ENCODE measurements at regions not wholly inside any gene's neighbourhood (a gene's known extent, or its start where the extent isn't known, plus 50 kb on each side); places are given as distances from the start of the nearest gene placed in this dataset.

DNA sequence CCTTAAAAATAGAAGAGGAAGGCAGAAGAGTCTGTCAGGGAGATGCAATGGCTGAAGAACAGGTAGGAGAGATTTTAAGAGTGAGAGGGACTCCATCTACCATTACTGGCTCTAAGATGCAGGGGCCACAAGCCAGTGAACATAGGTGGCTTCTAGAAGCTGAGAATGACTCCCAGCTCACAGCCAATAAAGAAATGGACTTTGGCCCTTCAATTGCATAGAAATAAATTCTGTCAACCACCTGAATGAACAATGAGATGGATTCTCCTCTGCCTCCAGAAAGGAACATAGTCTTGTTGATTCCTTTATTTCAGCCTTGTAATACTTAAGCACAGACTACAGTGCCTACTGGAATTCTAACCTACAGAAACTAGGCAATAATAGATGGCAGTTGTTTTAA, 603.3 kb upstream of the NXPH2 start:
- Histone ChIP-seq H2AFZ (ENCODE audit: low read depth, low read length) (no peak overlapping the region), H3K9me1 (replicated peaks; ENCODE audit: control insufficient read depth, extremely low read depth, insufficient read depth, low read length) (no peaks in the 10 kb centered on the region), H3K27me3 (ENCODE audit: control insufficient read depth in 2 of 2, insufficient read depth in 2 of 2, low read length in 2 of 2) (no peaks in the 10 kb centered on the region), H3K36me3 (ENCODE audit: control insufficient read depth in 2 of 2, extremely low read depth in 1 of 2, insufficient read depth in 2 of 2, low read length in 2 of 2) (no peaks in the 10 kb centered on the region), H3K27ac (ENCODE audit: insufficient read depth, low read depth, low read length) (no peak overlapping the region), H3K9ac (replicated peaks; ENCODE audit: extremely low read depth, insufficient read depth, low read length) (no peak overlapping the region), H3K4me3 (replicated peaks in 1 of 3; ENCODE audit: insufficient read depth in 1 of 3, low read depth in 1 of 3, low read length in 3 of 3) (no peak overlapping the region), H3K9me3 (replicated peaks; ENCODE audit: control insufficient read depth, insufficient read depth, low read length) (peaks cover 2% of the 10 kb centered on the region), H3K4me1 (ENCODE audit: control insufficient read depth, extremely low read depth, insufficient read depth, low read length) (no peaks in the 10 kb centered on the region), H3K79me2 (ENCODE audit: control insufficient read depth, insufficient read depth, low read length) (no peaks in the 10 kb centered on the region), H3K4me2 (ENCODE audit: insufficient read depth, low read length) (no peak overlapping the region), H4K20me1 (replicated peaks; ENCODE audit: control insufficient read depth, extremely low read depth, insufficient read depth, low read length) (no peaks in the 10 kb centered on the region)
- intact Hi-C loops (cut with micrococcal nuclease) (no loop called here), dilution Hi-C loops (cut with MboI; ENCODE audit: extremely low pct_ligation_motif_present, low sequenced_read_pairs) (no loop called here)
- CTCF ChIA-PET: no interaction called here
- FAIRE-seq: no peak
- POLR2A ChIA-PET: no interaction called here
- BruUV-seq (replicated peaks): no TSS peak
- TF ChIP-seq, protein P1, sequence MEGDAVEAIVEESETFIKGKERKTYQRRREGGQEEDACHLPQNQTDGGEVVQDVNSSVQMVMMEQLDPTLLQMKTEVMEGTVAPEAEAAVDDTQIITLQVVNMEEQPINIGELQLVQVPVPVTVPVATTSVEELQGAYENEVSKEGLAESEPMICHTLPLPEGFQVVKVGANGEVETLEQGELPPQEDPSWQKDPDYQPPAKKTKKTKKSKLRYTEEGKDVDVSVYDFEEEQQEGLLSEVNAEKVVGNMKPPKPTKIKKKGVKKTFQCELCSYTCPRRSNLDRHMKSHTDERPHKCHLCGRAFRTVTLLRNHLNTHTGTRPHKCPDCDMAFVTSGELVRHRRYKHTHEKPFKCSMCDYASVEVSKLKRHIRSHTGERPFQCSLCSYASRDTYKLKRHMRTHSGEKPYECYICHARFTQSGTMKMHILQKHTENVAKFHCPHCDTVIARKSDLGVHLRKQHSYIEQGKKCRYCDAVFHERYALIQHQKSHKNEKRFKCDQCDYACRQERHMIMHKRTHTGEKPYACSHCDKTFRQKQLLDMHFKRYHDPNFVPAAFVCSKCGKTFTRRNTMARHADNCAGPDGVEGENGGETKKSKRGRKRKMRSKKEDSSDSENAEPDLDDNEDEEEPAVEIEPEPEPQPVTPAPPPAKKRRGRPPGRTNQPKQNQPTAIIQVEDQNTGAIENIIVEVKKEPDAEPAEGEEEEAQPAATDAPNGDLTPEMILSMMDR (IDR thresholded peaks at IDR 0.05; ENCODE audit: extremely low read depth in 1 of 2, insufficient read depth in 1 of 2, low read depth in 1 of 2, low read length in 2 of 2): no peak
- no peak for TF ChIP-seq GATA2 (IDR thresholded peaks at IDR 0.05; ENCODE audit: insufficient read depth, insufficient read length, low read depth, low read length)
- TF ChIP-seq POLR2AphosphoS5 (IDR thresholded peaks at IDR 0.05; ENCODE audit: insufficient read depth, low read depth, low read length): no peak
- TF ChIP-seq MYC (IDR thresholded peaks at IDR 0.05; ENCODE audit: low read depth, low read length): no peak
- no peak for TF ChIP-seq POLR2A (IDR thresholded peaks at IDR 0.05; ENCODE audit: low read depth, low read length)
- no peak for DNase-seq (ENCODE audit: low read depth, low spot score)

DNA sequence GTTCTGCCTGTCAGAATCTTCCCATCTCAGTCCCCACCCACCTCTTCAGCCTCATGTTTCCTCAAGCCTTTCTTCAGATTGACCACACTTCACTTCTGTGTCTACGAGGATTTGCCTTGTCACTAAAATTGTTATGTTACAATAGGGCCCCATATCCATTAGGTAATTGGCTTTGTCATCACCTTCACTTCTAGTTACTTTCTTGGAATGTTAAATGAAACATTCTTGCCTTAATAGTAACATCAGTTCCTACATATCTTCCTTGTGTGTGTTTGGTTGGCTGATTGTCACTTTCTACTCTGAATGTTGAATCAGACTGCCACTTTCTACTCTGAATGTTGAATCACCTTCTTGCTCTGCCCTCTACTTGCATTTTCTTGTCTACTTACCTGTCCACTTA, 599.9 kb upstream of the NXPH2 start:
- H3K27me3 ChIP-seq (ENCODE audit: control insufficient read depth in 2 of 2, insufficient read depth in 2 of 2, low read length in 2 of 2): no peaks in the 10 kb centered on the region
- no peak overlapping the region for H3K4me2 ChIP-seq (ENCODE audit: insufficient read depth, low read length)
- H3K79me2 ChIP-seq (ENCODE audit: control insufficient read depth, insufficient read depth, low read length): no peaks in the 10 kb centered on the region
- dilution Hi-C loops (cut with MboI; ENCODE audit: extremely low pct_ligation_motif_present, low sequenced_read_pairs): no loop called here
- H3K9me1 ChIP-seq (replicated peaks; ENCODE audit: control insufficient read depth, extremely low read depth, insufficient read depth, low read length): no peaks in the 10 kb centered on the region
- no peaks in the 10 kb centered on the region for H3K36me3 ChIP-seq (ENCODE audit: control insufficient read depth in 2 of 2, extremely low read depth in 1 of 2, insufficient read depth in 2 of 2, low read length in 2 of 2)
- intact Hi-C loops (cut with micrococcal nuclease): no loop called here
- DNase-seq (ENCODE audit: low read depth, low spot score): no peak
- CTCF ChIA-PET: no interaction called here
- TF ChIP-seq POLR2AphosphoS5 (IDR thresholded peaks at IDR 0.05; ENCODE audit: insufficient read depth, low read depth, low read length) (no peak), FOS (IDR thresholded peaks at IDR 0.05; ENCODE audit: borderline replicate concordance, insufficient read depth, low read length) (no peak), GATA2 (IDR thresholded peaks at IDR 0.05; ENCODE audit: insufficient read depth, insufficient read length, low read depth, low read length) (no peak), MYC (IDR thresholded peaks at IDR 0.05; ENCODE audit: low read depth, low read length) (no peak), JUN (IDR thresholded peaks at IDR 0.05; ENCODE audit: borderline replicate concordance, insufficient read depth, insufficient read length, low read depth) (no peak), POLR2A (IDR thresholded peaks at IDR 0.05; ENCODE audit: low read depth, low read length) (no peak), EZH2 (IDR thresholded peaks at IDR 0.05; ENCODE audit: borderline replicate concordance, low read depth, low read length, severe bottlenecking) (no peak)
- TF ChIP-seq, protein P1 (IDR thresholded peaks at IDR 0.05; ENCODE audit: extremely low read depth in 1 of 2, insufficient read depth in 1 of 2, low read depth in 1 of 2, low read length in 2 of 2): no peak
- TF ChIP-seq, protein P2, sequence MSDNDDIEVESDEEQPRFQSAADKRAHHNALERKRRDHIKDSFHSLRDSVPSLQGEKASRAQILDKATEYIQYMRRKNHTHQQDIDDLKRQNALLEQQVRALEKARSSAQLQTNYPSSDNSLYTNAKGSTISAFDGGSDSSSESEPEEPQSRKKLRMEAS (IDR thresholded peaks at IDR 0.05; ENCODE audit: insufficient read depth, insufficient read length): no peak
- H3K4me3 ChIP-seq (replicated peaks in 1 of 3; ENCODE audit: insufficient read depth in 1 of 3, low read depth in 1 of 3, low read length in 3 of 3): no peak overlapping the region
- no peak for FAIRE-seq
- H3K27ac ChIP-seq (ENCODE audit: insufficient read depth, low read depth, low read length): no peak overlapping the region
- POLR2A ChIA-PET: no interaction called here
- BruUV-seq (replicated peaks): no TSS peak
- H4K20me1 ChIP-seq (replicated peaks; ENCODE audit: control insufficient read depth, extremely low read depth, insufficient read depth, low read length): no peaks in the 10 kb centered on the region
- no peaks in the 10 kb centered on the region for H3K4me1 ChIP-seq (ENCODE audit: control insufficient read depth, extremely low read depth, insufficient read depth, low read length)
- H3K9ac ChIP-seq (replicated peaks; ENCODE audit: extremely low read depth, insufficient read depth, low read length): no peak overlapping the region
- no peaks in the 10 kb centered on the region for H3K9me3 ChIP-seq (replicated peaks; ENCODE audit: control insufficient read depth, insufficient read depth, low read length)
- H2AFZ ChIP-seq (ENCODE audit: low read depth, low read length): no peak overlapping the region
